Keratinocyte (primary cell): ENCODE measurements at regions not wholly inside any gene's neighbourhood (a gene's known extent, or its start where the extent isn't known, plus 50 kb on each side); places are given as distances from the start of the nearest gene placed in this dataset.

Source experiments
- DNase-seq: peaks from one replicate; pipeline ENCODE4 v3.0.0-alpha.2; 2011; ENCODE audit warnings: low read depth, missing footprints, low spot score
- FAIRE-seq: peaks from 2 replicates; lab custom pipeline; 2011; peaks lifted over from hg19 to GRCh38; lab: Jason Lieb, UNC
- H2AFZ ChIP-seq: 2 replicates; pipeline ENCODE4 v1.6.0; 2012; ENCODE audit warnings: low read length, control low read depth, inconsistent platforms; ENCODE audit not compliant: control insufficient read depth
- H3K27ac ChIP-seq: 2 replicates; pipeline ENCODE4 v1.5.1; 2011; ENCODE audit warnings: low read length; ENCODE audit not compliant: control insufficient read depth, insufficient read depth
- H3K27me3 ChIP-seq: 3 replicates; pipeline ENCODE4 v1.6.0; 2011; ENCODE audit warnings: low read length; ENCODE audit not compliant: control insufficient read depth, insufficient read depth; ENCODE audit errors: extremely low read depth
- H3K36me3 ChIP-seq, 2 experiments: 2 replicates in 1 of 2; 3 replicates in 1 of 2; pipeline ENCODE4 v1.5.1; 2011; ENCODE audit warnings: low read length in 2 of 2, mild to moderate bottlenecking in 1 of 2; ENCODE audit not compliant: control insufficient read depth in 2 of 2, insufficient read depth in 2 of 2; ENCODE audit errors: extremely low read depth in 1 of 2
- H3K4me1 ChIP-seq: 3 replicates; pipeline ENCODE4 v1.5.1; 2011; ENCODE audit warnings: low read length; ENCODE audit not compliant: control insufficient read depth, insufficient read depth; ENCODE audit errors: extremely low read depth
- H3K4me2 ChIP-seq: 3 replicates; pipeline ENCODE4 v1.6.0; 2011; ENCODE audit warnings: low read depth, low read length; ENCODE audit not compliant: control insufficient read depth, insufficient read depth; ENCODE audit errors: extremely low read depth
- H3K4me3 ChIP-seq, 3 experiments: fragments of 200-600 bp in 1 of 3; sonication (generic) in 1 of 3; 2 replicates in 2 of 3; 3 replicates in 1 of 3; pipeline ENCODE4 v1.5.1; 2011 to 2016; ENCODE audit warnings: low read length in 3 of 3, mild to moderate bottlenecking in 3 of 3, control low read depth in 2 of 3, inconsistent platforms in 1 of 3, low read depth in 1 of 3, mixed read lengths in 1 of 3, mixed run types in 1 of 3, moderate library complexity in 1 of 3; ENCODE audit not compliant: control insufficient read depth in 2 of 3, insufficient read depth in 2 of 3; ENCODE audit errors: extremely low read depth in 1 of 3
- H3K79me2 ChIP-seq: 2 replicates; pipeline ENCODE4 v1.6.0; 2012; ENCODE audit warnings: low read length; ENCODE audit not compliant: control insufficient read depth, insufficient read depth
- H3K9ac ChIP-seq: 3 replicates; pipeline ENCODE4 v1.6.0; 2011; ENCODE audit warnings: low read length; ENCODE audit not compliant: control insufficient read depth, insufficient read depth; ENCODE audit errors: extremely low read depth
- H3K9me1 ChIP-seq: 3 replicates; pipeline ENCODE4 v1.6.0; 2011; ENCODE audit warnings: low read length; ENCODE audit not compliant: control insufficient read depth, insufficient read depth; ENCODE audit errors: extremely low read depth
- H3K9me3 ChIP-seq: 2 replicates; pipeline ENCODE4 v1.5.1; 2012; ENCODE audit warnings: low read depth, low read length; ENCODE audit not compliant: control insufficient read depth
- H4K20me1 ChIP-seq: 3 replicates; pipeline ENCODE4 v1.6.0; 2011; ENCODE audit warnings: low read length; ENCODE audit not compliant: control insufficient read depth, insufficient read depth; ENCODE audit errors: extremely low read depth
- EZH2 ChIP-seq: IDR thresholded peaks from one replicate; pipeline ENCODE4 v1.6.1; 2012; ENCODE audit warnings: inconsistent platforms, mild to moderate bottlenecking, low read length, moderate library complexity
- dilution Hi-C: fragments of 300-500 bp; cut with MboI; formaldehyde crosslinking; loops from one replicate; pipeline ENCODE4 v1.7.0; 2020; ENCODE audit warnings: low sequenced_read_pairs; ENCODE audit not compliant: extremely low pct_ligation_motif_present
- TF ChIP-seq, protein P1 (sequence below), 3 experiments: IDR thresholded peaks in 1 of 3; conservative IDR thresholded peaks in 1 of 3; optimal IDR thresholded peaks in 1 of 3; 2 replicates in 2 of 3; 3 replicates in 1 of 3; pipeline versions ENCODE3 to v1.5.1; 2011; ENCODE audit warnings: low read length in 3 of 3, mild to moderate bottlenecking in 3 of 3, moderate library complexity in 2 of 3, control low read depth in 1 of 3, inconsistent platforms in 1 of 3; ENCODE audit not compliant: insufficient read depth in 2 of 3; ENCODE audit errors: extremely low read depth in 1 of 3

- Histone ChIP-seq H3K4me2 (peak overlapping the region; percentile 65), H3K79me2 (no peaks in the 10 kb centered on the region), H3K9me1 (no peaks in the 10 kb centered on the region), H3K27ac (peak overlapping the region; percentile 48), H3K9ac (no peak overlapping the region), H3K4me3 (no peak overlapping the region), H2AFZ (no peak overlapping the region), H3K36me3 (no peaks in the 10 kb centered on the region), H3K27me3 (no peaks in the 10 kb centered on the region), H4K20me1 (no peaks in the 10 kb centered on the region), H3K9me3 (no peaks in the 10 kb centered on the region), H3K4me1 (peaks cover 34% of the 10 kb centered on the region)
- TF ChIP-seq EZH2 = no peak
- TF ChIP-seq, protein P1, sequence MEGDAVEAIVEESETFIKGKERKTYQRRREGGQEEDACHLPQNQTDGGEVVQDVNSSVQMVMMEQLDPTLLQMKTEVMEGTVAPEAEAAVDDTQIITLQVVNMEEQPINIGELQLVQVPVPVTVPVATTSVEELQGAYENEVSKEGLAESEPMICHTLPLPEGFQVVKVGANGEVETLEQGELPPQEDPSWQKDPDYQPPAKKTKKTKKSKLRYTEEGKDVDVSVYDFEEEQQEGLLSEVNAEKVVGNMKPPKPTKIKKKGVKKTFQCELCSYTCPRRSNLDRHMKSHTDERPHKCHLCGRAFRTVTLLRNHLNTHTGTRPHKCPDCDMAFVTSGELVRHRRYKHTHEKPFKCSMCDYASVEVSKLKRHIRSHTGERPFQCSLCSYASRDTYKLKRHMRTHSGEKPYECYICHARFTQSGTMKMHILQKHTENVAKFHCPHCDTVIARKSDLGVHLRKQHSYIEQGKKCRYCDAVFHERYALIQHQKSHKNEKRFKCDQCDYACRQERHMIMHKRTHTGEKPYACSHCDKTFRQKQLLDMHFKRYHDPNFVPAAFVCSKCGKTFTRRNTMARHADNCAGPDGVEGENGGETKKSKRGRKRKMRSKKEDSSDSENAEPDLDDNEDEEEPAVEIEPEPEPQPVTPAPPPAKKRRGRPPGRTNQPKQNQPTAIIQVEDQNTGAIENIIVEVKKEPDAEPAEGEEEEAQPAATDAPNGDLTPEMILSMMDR (optimal IDR thresholded peaks at IDR 0.05 in 1 of 3, IDR thresholded peaks at IDR 0.05 in 1 of 3, conservative IDR thresholded peaks at IDR 0.05 in 1 of 3; ENCODE audit: extremely low read depth in 1 of 3, insufficient read depth in 2 of 3, low read length in 3 of 3) = no peak
- DNase-seq (no peak), FAIRE-seq (peak; percentile 79)
- dilution Hi-C loops = no loop called here
Observed at GRCh38 chr2:212939777-212940531, 211.5 kb downstream of the IKZF2 start.

DNA sequence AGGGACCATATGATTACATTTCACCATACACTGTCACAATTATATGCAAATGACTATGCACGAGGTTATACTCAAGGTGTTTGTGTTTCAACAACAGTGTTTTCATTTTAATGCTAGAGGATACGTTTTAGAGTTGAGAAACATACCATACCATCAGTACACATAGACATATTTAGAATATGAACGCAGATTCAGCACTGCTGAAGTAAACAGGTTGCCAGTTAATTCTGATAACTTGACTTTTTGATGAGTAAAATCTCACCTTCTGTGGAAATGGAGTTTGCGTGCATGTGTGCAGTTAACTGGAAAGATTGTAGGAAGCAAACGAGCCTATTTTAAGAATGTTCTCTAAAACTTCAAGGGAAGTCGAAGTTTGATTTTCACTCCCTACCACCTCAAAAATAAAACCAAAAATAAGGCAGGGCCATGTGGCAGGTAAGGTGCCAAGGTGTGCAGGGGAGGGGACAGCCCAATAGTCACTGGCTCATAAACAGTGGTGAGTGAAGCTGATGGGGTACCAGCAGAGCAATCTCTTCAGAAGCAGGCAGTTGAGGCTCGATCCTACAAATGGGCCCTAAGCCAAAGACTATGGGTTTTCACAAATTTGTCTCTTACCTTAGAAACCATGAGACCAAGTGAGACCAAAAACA is 213.1 kb downstream of the IKZF2 start:
- H3K9ac ChIP-seq = no peak overlapping the region
- no peak overlapping the region for H3K27ac ChIP-seq
- H3K9me3 ChIP-seq = no peaks in the 10 kb centered on the region

More for the DNA sequence above, 213.1 kb downstream of the IKZF2 start:
- no peaks in the 10 kb centered on the region for H3K9me1 ChIP-seq
- H3K27me3 ChIP-seq = no peaks in the 10 kb centered on the region
- no peaks in the 10 kb centered on the region for H4K20me1 ChIP-seq
- DNase-seq = no peak
- no peak overlapping the region for H3K4me3 ChIP-seq
- TF ChIP-seq EZH2 = no peak
- TF ChIP-seq, protein P1 (optimal IDR thresholded peaks at IDR 0.05 in 1 of 3, IDR thresholded peaks at IDR 0.05 in 1 of 3, conservative IDR thresholded peaks at IDR 0.05 in 1 of 3; ENCODE audit: extremely low read depth in 1 of 3, insufficient read depth in 2 of 3, low read length in 3 of 3) = no peak
- H3K36me3 ChIP-seq = no peaks in the 10 kb centered on the region
- dilution Hi-C loops = no loop called here
- H2AFZ ChIP-seq = no peak overlapping the region
- H3K4me1 ChIP-seq = peaks cover 34% of the 10 kb centered on the region
- H3K79me2 ChIP-seq = no peaks in the 10 kb centered on the region
- no peak for FAIRE-seq
- no peak overlapping the region for H3K4me2 ChIP-seq
